ENCODE measurements at regions not wholly inside any gene's neighbourhood (a gene's known extent, or its start where the extent isn't known, plus 50 kb on each side); places are given as distances from the start of the nearest gene placed in this dataset.

DNA sequence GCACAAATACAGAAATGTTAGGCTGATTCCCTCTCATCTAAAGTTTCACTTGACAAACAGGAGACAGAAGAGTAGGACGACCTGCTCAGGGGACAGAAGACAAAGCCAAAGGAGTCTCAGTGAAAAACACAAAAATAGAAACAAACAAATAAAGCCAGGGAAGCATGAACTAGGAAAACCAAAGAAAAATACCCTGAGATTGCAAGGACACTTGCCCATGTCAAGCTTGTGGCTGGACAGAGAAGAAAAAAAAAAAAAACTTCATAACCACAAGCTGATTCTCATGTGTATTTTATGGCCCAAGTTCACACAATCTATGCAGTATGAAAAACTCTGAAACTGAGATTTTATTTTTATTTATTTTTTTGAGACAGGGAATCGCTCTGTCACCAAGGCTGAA, 85.6 kb upstream of the BEND6 start:
- Histone ChIP-seq H3K9me3 (no peaks in the 10 kb centered on the region), H3K27ac (peak overlapping the region; percentile 82 to 85), H3K4me3 (no peak overlapping the region), H3K4me2 (peak overlapping the region; percentile 87), H3K4me1 (peaks cover 62% of the 10 kb centered on the region)
- no peak for TF ChIP-seq RFX5 (IDR thresholded peaks at IDR 0.05)
- no peak for TF ChIP-seq NFE2L2 (conservative IDR thresholded peaks at IDR 0.05; ENCODE audit: low read length)
- TF ChIP-seq, protein P1, sequence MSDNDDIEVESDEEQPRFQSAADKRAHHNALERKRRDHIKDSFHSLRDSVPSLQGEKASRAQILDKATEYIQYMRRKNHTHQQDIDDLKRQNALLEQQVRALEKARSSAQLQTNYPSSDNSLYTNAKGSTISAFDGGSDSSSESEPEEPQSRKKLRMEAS (IDR thresholded peaks at IDR 0.05): no peak
- TF ChIP-seq EHMT2 (IDR thresholded peaks at IDR 0.05; ENCODE audit: low read depth): no peak
- no peak for TF ChIP-seq SMC3 (IDR thresholded peaks at IDR 0.05)
- no peak for TF ChIP-seq TP53 (CRISPR knock-in tag; IDR thresholded peaks at IDR 0.05)
- no peak for TF ChIP-seq HEYL (CRISPR knock-in tag; IDR thresholded peaks at IDR 0.05)
- TF ChIP-seq HOXA7 (CRISPR knock-in tag; IDR thresholded peaks at IDR 0.05): no peak
- no peak for TF ChIP-seq EHF (CRISPR knock-in tag; IDR thresholded peaks at IDR 0.05)
- TF ChIP-seq MYC (IDR thresholded peaks at IDR 0.05; ENCODE audit: borderline replicate concordance, low read length): no peak
- no peak for TF ChIP-seq PHF8 (IDR thresholded peaks at IDR 0.05; ENCODE audit: borderline replicate concordance, low read depth)
- no peak for TF ChIP-seq SREBF2 (IDR thresholded peaks at IDR 0.05)
- TF ChIP-seq MAZ (IDR thresholded peaks at IDR 0.05; ENCODE audit: borderline replicate concordance, low read depth, low read length): no peak
- TF ChIP-seq NPAS2 (CRISPR knock-in tag; IDR thresholded peaks at IDR 0.05; ENCODE audit: borderline replicate concordance): no peak
- no peak for TF ChIP-seq NR3C1 (IDR thresholded peaks at IDR 0.05)
- TF ChIP-seq ZC3H11A (IDR thresholded peaks at IDR 0.05): no peak
- ChIA-PET POLR2A (no interaction called here), CTCF (interaction anchor here (1.7 kb wide), 1 partner anchor 26 kb away, joined by 5 read pairs; no protein-coding TSS in a partner anchor)
- no peak for ATAC-seq
- FAIRE-seq: no peak
- WGBS (ENCODE audit: missing lambda C conversion rate): 45% methylated on average over 2 of the region's 2 CpGs
- no peak for DNase-seq (ENCODE audit: low read depth in 1 of 2, low spot score in 1 of 2)

DNA sequence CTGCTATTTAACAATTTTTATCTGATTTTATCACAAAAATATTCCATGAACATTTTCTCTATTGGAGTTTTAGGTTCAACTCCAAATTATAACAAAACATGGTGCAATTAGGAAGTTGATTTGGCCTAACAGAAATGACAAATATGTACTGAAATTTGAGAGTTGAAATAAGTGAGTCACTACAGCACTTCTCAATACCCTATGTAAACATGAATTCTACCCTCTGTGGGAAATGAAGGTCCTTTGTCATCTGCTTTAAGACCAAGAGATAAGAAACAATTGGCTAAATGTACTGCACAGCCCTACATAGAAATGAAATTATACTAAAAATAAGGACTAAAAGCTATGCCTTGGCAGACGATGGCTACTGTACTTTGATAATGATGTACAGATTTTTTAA, 86.2 kb upstream of the BEND6 start:
- DNase-seq (ENCODE audit: low read depth in 1 of 2, low spot score in 1 of 2) (peak in 1 of 2 experiments; percentile 37), ATAC-seq (peak in 1 of 2 experiments; percentile 49; a peak in 3 of 6 replicates), FAIRE-seq (no peak)
- WGBS (ENCODE audit: missing lambda C conversion rate): 5% methylated on average over 1 of the region's 1 CpG
- Histone ChIP-seq H3K9me3 (no peaks in the 10 kb centered on the region), H3K4me1 (peaks cover 69% of the 10 kb centered on the region), H3K4me2 (peak overlapping the region; percentile 87), H3K4me3 (peak overlapping the region; percentile 4; the same call in 1 of the 3 replicates), H3K27ac (peak overlapping the region; percentile 82 to 85)
- peak; percentile 59; the same call in 1 of the 2 replicates for TF ChIP-seq GATA3 (IDR thresholded peaks at IDR 0.05; ENCODE audit: borderline replicate concordance)
- no peak for TF ChIP-seq EHF (CRISPR knock-in tag; IDR thresholded peaks at IDR 0.05)
- no peak for TF ChIP-seq HEYL (CRISPR knock-in tag; IDR thresholded peaks at IDR 0.05)
- no peak for TF ChIP-seq MYC (IDR thresholded peaks at IDR 0.05; ENCODE audit: borderline replicate concordance, low read length)
- TF ChIP-seq RFX5 (IDR thresholded peaks at IDR 0.05): no peak
- no peak for TF ChIP-seq MAZ (IDR thresholded peaks at IDR 0.05; ENCODE audit: borderline replicate concordance, low read depth, low read length)
- TF ChIP-seq SREBF2 (IDR thresholded peaks at IDR 0.05): no peak
- peak; percentile 66 for TF ChIP-seq FOSL2 (IDR thresholded peaks at IDR 0.05)
- TF ChIP-seq FOSL2 (CRISPR knock-in tag; IDR thresholded peaks at IDR 0.05): peak; percentile 79
- no peak for TF ChIP-seq RARB (CRISPR knock-in tag; IDR thresholded peaks at IDR 0.05)
- TF ChIP-seq CEBPB (IDR thresholded peaks at IDR 0.05): peak in 1 of 2 experiments; percentile 40; a peak in 1 of 4 replicates
- peak; percentile 68; the same call in 1 of the 2 replicates for TF ChIP-seq FOXS1 (CRISPR knock-in tag; IDR thresholded peaks at IDR 0.05)
- no peak for TF ChIP-seq ZNF302 (CRISPR knock-in tag; IDR thresholded peaks at IDR 0.05)
- peak; percentile 45; the same call in 1 of the 2 replicates for TF ChIP-seq JUNB (IDR thresholded peaks at IDR 0.05)
- TF ChIP-seq TFCP2L1 (CRISPR knock-in tag; IDR thresholded peaks at IDR 0.05): no peak
- ChIA-PET POLR2A (no interaction called here), CTCF (interaction anchor here (1.7 kb wide), 1 partner anchor 25 kb away, joined by 5 read pairs; no protein-coding TSS in a partner anchor)

- ATAC-seq (peak in 1 of 2 experiments; percentile 51; a peak in 3 of 6 replicates), FAIRE-seq (no peak), DNase-seq (ENCODE audit: low read depth in 1 of 2, low spot score in 1 of 2) (peak in 1 of 2 experiments; percentile 17)
- CTCF ChIA-PET: interaction anchor here (1.1 to 7.8 kb wide), 4 partner anchors 11 to 88 kb away, joined by 4 to 46 read pairs (median 4); partner anchors contain the start of gene BEND6
- 45% methylated on average over 2 of the region's 2 CpGs for WGBS (ENCODE audit: missing lambda C conversion rate)
- Histone ChIP-seq H3K4me1 (peaks cover 80% of the 10 kb centered on the region), H3K9me3 (no peaks in the 10 kb centered on the region), H3K27ac (peak overlapping the region; percentile 82 to 86), H3K4me2 (peak overlapping the region; percentile 87), H3K4me3 (no peak overlapping the region)
- TF ChIP-seq FOSB (CRISPR knock-in tag; IDR thresholded peaks at IDR 0.05) (no peak), TP53 (CRISPR knock-in tag; IDR thresholded peaks at IDR 0.05) (no peak), CEBPB (IDR thresholded peaks at IDR 0.05) (0 out of 4 replicates have a peak, but pooled peaks of 1 of the 2 experiments have one; percentile 3), KDM5A (IDR thresholded peaks at IDR 0.05) (no peak), JUNB (IDR thresholded peaks at IDR 0.05) (0 out of 2 replicates have a peak, but pooled peaks have one; percentile 29)
- TF ChIP-seq, protein P2, sequence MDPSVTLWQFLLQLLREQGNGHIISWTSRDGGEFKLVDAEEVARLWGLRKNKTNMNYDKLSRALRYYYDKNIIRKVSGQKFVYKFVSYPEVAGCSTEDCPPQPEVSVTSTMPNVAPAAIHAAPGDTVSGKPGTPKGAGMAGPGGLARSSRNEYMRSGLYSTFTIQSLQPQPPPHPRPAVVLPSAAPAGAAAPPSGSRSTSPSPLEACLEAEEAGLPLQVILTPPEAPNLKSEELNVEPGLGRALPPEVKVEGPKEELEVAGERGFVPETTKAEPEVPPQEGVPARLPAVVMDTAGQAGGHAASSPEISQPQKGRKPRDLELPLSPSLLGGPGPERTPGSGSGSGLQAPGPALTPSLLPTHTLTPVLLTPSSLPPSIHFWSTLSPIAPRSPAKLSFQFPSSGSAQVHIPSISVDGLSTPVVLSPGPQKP (IDR thresholded peaks at IDR 0.05; ENCODE audit: low read depth, low read length): no peak
- POLR2A ChIA-PET: no interaction called here
These were observed 87.9 kb upstream of the BEND6 start for GRCh38 chr6:56866917-56867522.
